Jurkat, Clone E6-1 (cell line): ENCODE measurements at regions not wholly inside any gene's neighbourhood (a gene's known extent, or its start where the extent isn't known, plus 50 kb on each side); places are given as distances from the start of the nearest gene placed in this dataset.

Experiments
- DNase-seq: peaks from one replicate; pipeline ENCODE4 v3.0.0-alpha.2; 2011; ENCODE audit warnings: low read depth, low spot score
- H3K4me3 ChIP-seq: 2 replicates; pipeline ENCODE4 v1.5.1; 2011; ENCODE audit warnings: mild to moderate bottlenecking, low read length, control low read depth, moderate library complexity

GRCh38 chr5:102700120-102700831 lies 54.8 kb upstream of the PAM start:
- DNase-seq = no peak
- no peak overlapping the region for H3K4me3 ChIP-seq

GRCh38 chr5:102700916-102701315 lies 54.2 kb upstream of the PAM start:
- no peak overlapping the region for H3K4me3 ChIP-seq
- no peak for DNase-seq

- H3K4me3 ChIP-seq = no peak overlapping the region
- DNase-seq = no peak
These were observed 53.4 kb upstream of the PAM start for GRCh38 chr5:102701748-102702147.
